GM12892 (cell line): ENCODE measurements at regions not wholly inside any gene's neighbourhood (a gene's known extent, or its start where the extent isn't known, plus 50 kb on each side); places are given as distances from the start of the nearest gene placed in this dataset.

ENCODE experiments used
- DNase-seq: peaks from one replicate; pipeline ENCODE4 v3.0.0; 2011; ENCODE audit not compliant: insufficient read length
- FAIRE-seq: peaks from 2 replicates; lab custom pipeline; 2011; peaks lifted over from hg19 to GRCh38; lab: Jason Lieb, UNC
- POLR2A ChIP-seq: IDR thresholded peaks from 2 replicates; pipeline ENCODE4 v1.6.1; 2011; ENCODE audit warnings: low read depth, low read length, control low read depth
- POLR2AphosphoS5 ChIP-seq: IDR thresholded peaks from 2 replicates; pipeline ENCODE4 v1.6.1; 2011; ENCODE audit warnings: low read depth, low read length, control low read depth
- TAF1 ChIP-seq: IDR thresholded peaks from 2 replicates; pipeline ENCODE4 v1.6.1; 2011; ENCODE audit warnings: low read depth, mild to moderate bottlenecking, control low read depth, low read length, borderline replicate concordance

DNA sequence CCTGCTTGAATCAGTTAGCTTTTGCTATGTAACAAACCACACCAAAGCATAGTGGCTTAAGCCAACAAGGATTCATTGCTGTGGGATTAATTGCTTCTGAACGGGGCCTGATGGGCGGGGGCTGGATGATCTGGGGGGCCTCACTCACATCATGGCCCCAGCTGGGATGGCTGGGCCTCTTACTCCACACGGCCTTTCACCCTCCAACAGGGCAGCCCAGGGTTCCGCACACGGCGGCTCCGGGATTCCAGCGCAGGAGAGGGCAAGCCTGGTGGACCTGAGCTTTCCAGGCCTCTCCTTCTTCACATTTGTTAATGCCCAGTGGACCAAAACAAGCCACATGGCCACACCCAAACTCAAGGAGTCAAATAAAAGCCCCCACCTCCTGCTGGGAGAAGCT, 86.3 kb upstream of the PHLPP1 start:
- FAIRE-seq (no peak), DNase-seq (no peak)
- TF ChIP-seq TAF1 (no peak), POLR2A (no peak), POLR2AphosphoS5 (no peak)

DNA sequence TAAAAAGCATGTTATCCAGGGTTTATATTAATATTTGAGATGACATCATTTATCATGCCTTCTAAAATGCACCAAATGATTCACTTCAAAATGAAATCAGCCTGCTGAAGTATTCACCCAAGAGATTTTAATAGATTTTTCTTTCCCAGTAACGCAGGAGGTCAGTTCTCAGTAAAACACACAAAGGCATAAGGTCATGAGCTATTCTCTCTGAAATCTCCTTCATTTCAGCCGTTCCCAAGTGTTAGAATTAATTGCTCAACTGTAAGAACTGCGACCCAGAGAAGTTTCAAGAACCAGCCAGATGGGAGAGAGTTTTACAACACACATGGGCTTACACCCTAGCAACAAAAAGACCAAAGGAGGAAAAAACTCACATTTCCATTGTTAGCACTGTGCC, 84.2 kb upstream of the PHLPP1 start:
- TF ChIP-seq TAF1 = no peak
- no peak for TF ChIP-seq POLR2AphosphoS5
- no peak for TF ChIP-seq POLR2A
- FAIRE-seq (no peak), DNase-seq (no peak)

DNA sequence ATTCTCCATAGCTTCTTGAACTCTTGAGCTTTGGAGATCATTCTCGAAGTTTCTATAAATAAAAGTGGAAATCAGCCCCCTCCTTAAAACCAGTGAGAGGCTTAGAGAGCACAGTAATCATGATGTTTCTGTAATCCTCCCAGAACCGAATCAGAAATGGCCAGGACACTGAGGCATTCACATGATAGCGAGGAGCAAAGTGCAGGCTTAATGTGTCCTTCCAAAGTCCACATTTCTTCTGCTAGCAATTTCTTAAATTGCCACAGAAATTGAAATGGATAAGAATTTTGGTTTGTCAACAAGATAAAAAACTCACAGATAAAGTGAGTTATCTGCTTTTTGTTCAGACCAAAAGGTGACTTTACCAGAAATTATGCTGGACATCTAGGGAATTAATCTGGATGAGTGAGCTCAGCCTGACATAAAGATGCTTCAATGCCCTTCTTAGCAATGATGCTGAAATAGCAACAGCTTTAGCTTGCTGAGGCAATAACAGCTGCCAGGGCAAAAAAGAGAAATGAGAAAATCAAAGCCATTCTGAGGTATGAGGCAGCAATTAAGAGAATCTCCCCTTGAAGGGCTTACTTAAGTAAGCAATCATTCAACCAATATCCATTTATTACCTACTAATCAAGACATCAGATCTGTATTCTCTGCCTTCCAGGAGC, 82.4 kb upstream of the PHLPP1 start:
- no peak for TF ChIP-seq POLR2AphosphoS5
- no peak for TF ChIP-seq POLR2A
- TF ChIP-seq TAF1 = no peak
- no peak for DNase-seq
- FAIRE-seq = no peak

DNA sequence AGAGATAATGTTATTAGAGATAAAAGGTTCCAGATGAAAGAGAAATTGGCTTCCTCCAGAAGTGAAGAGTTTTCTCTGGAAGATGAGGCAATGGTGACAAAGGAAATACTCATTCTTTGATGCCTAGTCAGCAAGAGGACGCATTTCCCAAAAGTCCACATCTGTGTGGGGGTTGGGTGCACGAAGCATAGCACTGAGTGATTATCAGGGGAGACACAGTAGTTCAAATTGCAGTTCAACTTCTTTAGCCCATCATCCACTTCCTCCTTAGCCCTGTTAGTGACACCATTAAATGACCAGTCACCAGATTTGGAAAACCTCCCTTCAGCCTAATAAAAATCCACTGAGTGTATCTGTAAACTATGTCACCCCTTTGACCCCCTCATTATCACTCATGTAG, 80.9 kb upstream of the PHLPP1 start:
- no peak for DNase-seq

DNA sequence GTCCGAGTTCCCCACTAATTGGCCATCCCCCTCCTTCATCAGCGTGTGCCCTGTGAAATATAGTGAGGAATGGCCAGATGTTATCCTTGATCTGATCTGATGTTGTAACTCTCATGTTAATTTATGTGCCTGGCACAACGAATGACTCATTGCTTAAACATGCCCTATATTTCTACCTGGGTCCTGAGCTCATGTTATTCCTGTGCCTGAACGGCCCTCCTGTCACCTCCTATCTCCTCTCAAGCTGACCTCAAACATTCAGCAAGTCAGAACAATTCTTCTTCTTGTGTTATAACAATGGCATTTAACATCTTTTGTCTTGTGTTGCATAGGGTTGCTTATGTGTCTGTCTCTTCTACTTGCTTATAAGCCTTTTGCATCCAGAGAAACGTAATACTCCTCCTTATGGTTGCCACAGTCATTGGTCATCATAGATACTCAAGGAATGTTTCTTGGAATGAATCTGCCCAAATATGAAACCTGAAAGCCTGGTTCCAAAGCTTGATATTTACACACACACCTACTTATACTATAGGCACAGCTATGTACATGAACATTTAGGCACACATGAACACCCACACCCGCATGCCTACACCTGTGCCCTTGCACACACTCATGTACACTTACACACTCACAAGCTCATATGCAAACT, 80.2 kb upstream of the PHLPP1 start:
- no peak for DNase-seq
- TF ChIP-seq TAF1 (no peak), POLR2A (no peak), POLR2AphosphoS5 (no peak)
- FAIRE-seq = no peak

More for the DNA sequence above, 80.9 kb upstream of the PHLPP1 start:
- FAIRE-seq = no peak
- TF ChIP-seq POLR2A (no peak), POLR2AphosphoS5 (no peak), TAF1 (no peak)

DNA sequence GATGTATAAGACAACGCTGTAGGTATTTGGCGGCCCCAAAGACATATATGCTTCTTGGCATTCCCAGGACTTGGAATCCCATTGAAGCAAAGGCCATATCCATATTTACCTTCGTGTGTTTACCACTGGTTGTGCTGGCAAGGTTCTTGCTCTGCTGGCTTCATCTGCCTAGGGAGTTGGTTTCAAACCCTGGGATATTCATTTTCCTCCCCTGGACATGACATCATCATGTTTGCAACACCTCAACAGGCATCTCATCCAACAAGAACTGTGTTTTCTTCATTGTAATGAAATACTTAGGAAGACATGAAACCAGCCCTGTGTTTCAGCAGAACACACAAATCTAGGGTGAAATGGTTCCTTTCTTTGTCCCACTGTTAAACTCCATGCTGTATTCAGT, 77.9 kb upstream of the PHLPP1 start:
- no peak for DNase-seq
- no peak for FAIRE-seq
- TF ChIP-seq POLR2A (no peak), POLR2AphosphoS5 (no peak)

DNA sequence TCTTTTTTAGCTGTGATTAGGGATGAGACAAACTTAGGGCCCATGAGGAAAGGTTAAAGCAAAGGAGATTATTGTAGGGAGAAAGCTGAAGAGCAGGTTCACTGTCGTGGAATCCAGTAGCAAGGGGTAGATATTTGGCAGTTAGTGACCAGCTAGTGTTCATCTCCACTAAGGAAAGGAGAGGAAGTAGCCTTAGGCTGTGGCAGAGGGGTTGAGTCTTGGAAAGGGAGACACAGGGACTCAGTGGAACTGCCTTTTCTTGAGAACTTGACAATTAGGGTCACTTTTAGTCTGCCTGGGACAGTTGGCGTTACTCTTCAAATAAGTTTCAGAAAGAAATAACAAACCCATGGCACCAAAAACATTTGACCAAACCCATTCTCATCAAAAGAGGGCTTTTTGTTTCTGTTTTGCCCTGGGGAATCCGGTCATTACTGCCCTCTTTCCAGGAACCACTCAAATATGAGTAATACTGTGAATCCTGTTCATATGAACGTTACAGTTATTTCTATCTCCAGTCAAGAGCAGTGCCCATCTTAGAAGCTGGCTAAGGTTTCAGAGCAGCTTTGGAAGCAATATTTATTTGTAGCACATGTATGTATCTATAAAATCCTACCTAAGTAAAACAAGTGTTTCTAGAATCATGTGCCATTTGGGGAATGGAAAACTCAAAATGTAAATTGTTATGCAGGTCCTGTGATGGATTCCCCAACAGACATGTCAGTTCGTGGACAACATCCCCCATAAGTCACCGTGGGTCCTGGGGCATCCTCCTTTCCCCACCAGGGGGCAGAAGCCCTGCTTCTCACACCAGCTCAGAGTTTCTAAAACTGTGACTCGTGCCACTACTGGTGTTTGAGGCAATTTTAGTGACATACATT, 77.3 kb upstream of the PHLPP1 start:
- TF ChIP-seq POLR2AphosphoS5 = no peak
- no peak for TF ChIP-seq POLR2A
- TF ChIP-seq TAF1 = no peak
- peak; percentile 34 for DNase-seq
- peak; percentile 83 for FAIRE-seq

DNA sequence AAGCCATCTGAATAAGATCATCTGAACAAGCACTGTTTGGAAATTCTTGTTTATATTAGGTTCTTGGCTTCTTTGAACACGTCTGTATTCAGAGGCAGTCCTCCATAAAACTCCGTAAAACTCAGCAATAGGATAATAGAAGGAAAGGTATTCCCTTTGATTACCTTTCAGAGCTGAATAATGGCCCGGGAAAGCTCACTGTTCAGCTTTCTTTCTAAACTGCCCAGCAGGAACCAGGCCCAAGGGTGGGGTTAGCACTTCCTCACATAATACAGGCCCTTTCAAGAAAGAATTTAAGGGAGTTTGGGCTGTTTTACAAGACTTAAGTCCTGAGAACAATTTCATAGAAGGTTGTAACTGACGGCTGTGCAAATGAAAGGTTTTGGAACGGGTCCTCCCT, 72.2 kb upstream of the PHLPP1 start:
- no peak for FAIRE-seq
- TF ChIP-seq POLR2AphosphoS5 (no peak), POLR2A (no peak), TAF1 (no peak)
- no peak for DNase-seq

DNA sequence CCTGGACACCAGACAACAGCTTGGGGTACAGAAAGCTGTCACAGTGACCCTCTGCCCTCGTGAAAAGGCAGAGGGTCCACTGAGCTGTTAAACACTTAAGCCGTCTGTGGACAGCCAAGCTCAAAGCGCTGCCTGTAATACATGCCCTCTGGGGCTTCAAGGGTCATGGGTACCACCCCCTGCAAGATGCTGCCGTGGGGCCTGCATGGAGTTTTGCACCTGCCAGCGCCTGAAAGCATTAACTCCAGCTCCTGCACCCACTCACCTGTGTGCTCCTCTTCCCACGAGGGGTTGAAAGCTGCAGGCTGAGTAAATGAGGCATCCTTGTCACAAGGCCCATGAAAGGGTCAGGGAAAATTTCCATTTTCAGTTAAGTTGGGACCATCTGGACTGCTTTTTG, 70.6 kb upstream of the PHLPP1 start:
- FAIRE-seq (no peak), DNase-seq (no peak)
- TF ChIP-seq TAF1 (no peak), POLR2AphosphoS5 (no peak), POLR2A (no peak)

DNA sequence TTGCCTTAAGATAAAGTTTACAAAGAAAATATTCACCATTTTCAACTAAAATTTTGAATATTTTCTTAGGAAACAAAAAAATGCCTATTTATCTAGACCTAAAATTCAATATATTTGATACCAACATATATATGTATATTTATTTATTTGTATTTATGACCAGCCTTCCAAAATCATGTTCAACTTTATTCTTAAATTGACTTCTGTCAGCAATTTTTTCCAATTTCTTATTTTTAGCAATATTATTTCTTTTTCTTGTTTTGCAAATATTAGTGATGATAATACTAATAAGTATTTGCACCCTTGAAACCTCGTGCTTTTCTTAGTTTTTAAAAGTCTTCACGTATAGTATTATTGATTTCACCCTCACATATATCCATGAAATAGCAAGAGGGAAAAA, 68.2 kb upstream of the PHLPP1 start:
- DNase-seq (no peak), FAIRE-seq (no peak)
- TF ChIP-seq TAF1 (no peak), POLR2AphosphoS5 (no peak), POLR2A (no peak)

DNA sequence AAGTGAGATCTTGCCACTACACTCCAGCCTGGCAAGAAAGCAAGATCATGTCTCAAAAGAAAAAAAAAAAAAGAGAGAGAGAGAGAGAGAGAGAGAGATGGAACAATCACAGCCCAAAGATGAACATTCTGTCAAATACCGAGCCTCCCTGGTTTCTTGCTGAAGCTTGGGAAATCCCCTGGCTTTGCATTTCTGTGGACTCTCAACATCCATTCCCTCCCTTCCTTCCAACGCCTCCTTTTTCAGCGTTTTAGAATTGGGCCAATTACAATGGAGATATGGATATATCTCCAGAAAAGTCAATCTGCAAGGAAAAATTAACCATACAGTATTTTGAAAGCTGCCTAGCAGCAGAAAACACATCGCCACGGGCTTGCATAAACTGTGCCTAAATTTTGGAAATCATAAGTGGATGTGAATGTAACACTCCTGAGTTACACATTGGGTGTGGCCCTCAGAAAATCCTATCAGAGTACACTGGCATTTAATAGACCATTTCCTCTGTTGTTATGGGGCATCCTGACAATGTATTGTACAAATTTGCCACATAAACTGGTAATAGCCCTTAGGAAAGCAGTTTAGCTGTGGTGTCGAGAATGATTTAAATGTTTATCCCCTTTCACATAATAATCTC, 67.2 kb upstream of the PHLPP1 start:
- FAIRE-seq = peak; percentile 24

More for the DNA sequence above, 67.2 kb upstream of the PHLPP1 start:
- no peak for TF ChIP-seq TAF1
- no peak for TF ChIP-seq POLR2AphosphoS5
- no peak for TF ChIP-seq POLR2A
- DNase-seq = no peak
